GM18520 (cell line): ENCODE measurements at regions not wholly inside any gene's neighbourhood (a gene's known extent, or its start where the extent isn't known, plus 50 kb on each side); places are given as distances from the start of the nearest gene placed in this dataset.

ENCODE experiments used
- ATAC-seq: cut with Tn5 transposase; IDR thresholded peaks from one replicate; pipeline ENCODE4 v1.9.1; 2021; ENCODE audit not compliant: unreplicated experiment

- ATAC-seq, result peak; percentile 89
These were observed 99.6 kb upstream of the PCDH15 start for GRCh38 chr10:54900584-54900983.

- no peak for ATAC-seq
These were observed 80.0 kb upstream of the PCDH15 start for GRCh38 chr10:54880996-54881395.

- ATAC-seq, result no peak
These were observed 68.0 kb upstream of the PCDH15 start for GRCh38 chr10:54869022-54869421.

GRCh38 chr10:54866666-54867065 is 65.6 kb upstream of the PCDH15 start:
- ATAC-seq, result no peak

GRCh38 chr10:54854843-54855242 is 53.8 kb upstream of the PCDH15 start:
- no peak for ATAC-seq

- no peak for ATAC-seq
These were observed 53.4 kb upstream of the PCDH15 start for GRCh38 chr10:54854389-54854788.

- ATAC-seq, result no peak
These were observed 52.9 kb upstream of the PCDH15 start for GRCh38 chr10:54853883-54854282.
